HG03442 (cell line): ENCODE measurements at regions not wholly inside any gene's neighbourhood (a gene's known extent, or its start where the extent isn't known, plus 50 kb on each side); places are given as distances from the start of the nearest gene placed in this dataset.
"Not testable (repeated sequence)": the region's sequence is repeated elsewhere in the genome, so short reads cannot be mapped to it uniquely, and the experiment has no call there.

Experiments
- ATAC-seq: cut with Tn5 transposase; IDR thresholded peaks from one replicate; pipeline ENCODE4 v1.9.1; 2021; ENCODE audit warnings: mild to moderate bottlenecking, moderate library complexity; ENCODE audit not compliant: unreplicated experiment

DNA sequence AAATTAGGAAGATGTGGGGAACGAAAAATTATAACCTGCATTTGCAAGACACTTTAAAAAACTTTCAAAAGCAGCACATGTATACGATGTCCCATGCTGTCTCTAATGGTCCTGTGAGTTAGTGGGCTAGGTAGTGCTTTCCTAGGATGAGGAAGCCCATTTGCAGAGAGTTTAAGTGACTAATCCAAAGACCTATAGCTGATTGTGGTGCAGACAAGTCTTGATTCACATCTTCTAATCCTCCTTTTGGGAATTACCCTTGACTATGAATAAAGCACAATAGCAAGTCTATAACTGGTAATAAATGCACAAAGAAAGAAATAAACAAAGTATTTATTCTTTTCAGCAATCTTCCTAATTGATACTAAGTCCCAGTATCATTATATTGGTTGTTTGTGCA is 234.6 kb upstream of the FANCL start:
- ATAC-seq = no peak

DNA sequence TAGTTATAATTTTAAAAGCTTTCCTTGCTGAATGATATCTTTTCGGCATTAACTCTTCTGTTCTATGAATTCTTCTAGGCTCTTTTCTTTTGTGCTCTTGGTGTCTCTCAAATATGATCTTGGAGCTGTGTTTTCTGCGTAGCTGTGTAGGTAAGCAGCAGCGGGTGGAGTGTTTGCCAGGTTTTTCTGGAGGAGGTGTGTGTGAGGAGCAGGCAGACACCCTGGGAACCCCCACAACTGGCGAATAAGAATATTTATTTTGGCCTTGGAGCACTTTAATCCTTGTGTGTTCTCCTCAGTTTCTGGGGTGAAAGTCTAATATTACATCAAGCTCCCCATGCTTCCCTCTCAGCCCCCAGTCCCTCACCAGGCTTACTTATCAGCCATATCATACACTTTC is 232.0 kb upstream of the FANCL start:
- ATAC-seq = no peak

DNA sequence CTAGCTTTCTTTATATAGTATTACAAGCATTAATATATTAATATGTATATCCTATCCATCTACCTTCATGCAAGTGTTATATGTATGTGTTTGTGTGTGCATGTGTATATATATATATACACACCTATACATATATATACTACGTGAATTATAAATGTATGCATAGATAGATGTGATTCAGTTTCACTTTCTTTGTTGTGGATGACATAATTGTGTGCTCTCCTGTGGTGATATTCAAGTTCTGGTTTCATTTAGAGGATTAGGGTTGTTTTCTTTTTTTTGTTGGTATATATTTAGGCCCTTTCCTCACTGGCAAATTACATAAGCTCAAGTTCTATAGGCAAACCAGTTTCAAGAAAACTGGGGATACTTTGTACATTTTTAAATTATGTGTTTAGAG is 225.7 kb upstream of the FANCL start:
- peak; percentile 67 for ATAC-seq

DNA sequence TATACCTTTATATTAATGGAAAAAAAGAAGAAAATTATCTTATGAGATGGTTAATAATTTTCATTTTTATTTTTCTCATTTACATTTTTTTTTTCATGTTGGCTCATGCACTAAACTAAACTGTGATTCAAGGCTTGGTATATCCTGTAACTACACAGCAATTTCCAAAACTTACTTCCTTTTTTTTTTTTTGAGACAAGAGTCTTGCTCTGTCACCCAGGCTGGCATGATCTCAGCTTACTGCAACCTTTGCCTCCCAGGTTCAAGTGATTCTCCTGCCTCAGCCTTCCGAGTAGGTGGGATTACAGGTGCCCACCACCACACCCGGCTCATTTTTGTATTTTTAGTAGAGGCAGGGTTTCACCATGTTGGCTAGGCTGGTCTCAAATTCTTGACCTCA is 224.9 kb upstream of the FANCL start:
- not testable (repeated sequence) for ATAC-seq

DNA sequence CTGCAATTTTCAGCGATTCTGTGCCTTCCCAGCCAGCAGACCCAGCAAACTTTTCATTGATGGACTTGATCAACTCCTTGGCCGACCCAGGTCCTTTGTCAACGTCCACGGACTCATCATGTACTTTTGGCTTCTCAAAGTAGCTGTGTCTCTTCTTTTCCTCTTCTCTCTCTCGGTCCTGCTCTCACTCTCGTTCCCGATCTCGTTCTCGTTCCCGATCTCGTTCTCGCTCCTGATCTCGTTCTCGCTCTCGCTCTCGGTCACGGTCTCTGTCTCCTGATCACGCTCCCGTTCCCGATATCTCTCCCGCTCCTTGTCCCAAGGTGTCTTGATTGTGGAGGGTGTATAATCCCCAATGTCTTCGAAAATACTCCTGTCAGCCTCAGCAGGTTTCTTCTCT is 219.5 kb upstream of the FANCL start:
- ATAC-seq = no peak

DNA sequence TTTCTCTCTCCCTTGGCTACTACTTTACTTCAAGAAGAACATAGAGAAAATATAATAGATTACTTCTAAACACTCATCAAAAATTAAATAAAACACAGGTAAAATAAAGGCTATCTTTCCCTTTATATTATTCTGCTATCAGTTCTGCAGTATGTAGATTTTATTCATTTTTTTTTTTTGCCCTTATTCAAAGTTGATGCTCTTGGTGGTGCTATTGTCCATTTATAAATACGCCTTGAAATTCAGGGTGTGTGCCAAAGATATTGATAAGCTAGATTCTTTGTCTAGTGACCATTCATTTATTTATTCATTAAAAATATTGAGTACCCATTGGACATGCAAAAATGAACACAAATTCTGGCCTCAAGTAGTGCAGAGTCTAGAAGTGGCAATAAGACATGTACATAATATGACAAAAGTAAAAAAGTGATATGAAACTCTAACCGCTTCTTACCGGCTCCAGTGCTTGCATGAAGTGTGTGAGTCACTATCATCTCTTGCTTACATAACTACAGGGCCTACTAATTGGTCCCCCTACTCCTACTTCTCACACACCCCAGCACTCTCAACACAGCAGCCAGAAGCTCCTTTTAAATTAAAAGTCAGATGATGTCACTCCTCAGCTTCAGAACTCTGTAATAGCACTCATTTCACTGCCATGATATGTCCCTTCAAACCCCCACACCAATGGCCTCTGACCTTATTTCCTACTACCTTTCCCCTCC is 208.3 kb upstream of the FANCL start:
- peak; percentile 88 for ATAC-seq

DNA sequence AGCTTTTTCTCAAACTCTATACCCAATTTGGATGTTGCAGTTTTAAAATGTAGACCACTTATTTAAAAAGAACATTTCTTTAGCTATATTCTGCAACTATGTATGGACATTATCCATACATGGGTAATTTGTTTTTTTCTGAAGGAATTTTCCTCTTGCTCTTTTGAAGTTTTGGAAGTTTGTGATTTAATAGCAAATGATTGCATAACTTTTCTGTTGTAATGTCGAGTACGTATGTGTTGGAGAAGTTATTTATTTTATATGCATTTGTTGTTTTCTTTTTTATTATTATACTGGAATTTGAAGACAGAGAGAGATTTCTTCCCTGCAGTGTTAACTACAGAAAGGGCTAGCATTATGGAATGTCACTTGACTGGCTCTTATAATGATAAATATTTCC is 207.7 kb upstream of the FANCL start:
- no peak for ATAC-seq

DNA sequence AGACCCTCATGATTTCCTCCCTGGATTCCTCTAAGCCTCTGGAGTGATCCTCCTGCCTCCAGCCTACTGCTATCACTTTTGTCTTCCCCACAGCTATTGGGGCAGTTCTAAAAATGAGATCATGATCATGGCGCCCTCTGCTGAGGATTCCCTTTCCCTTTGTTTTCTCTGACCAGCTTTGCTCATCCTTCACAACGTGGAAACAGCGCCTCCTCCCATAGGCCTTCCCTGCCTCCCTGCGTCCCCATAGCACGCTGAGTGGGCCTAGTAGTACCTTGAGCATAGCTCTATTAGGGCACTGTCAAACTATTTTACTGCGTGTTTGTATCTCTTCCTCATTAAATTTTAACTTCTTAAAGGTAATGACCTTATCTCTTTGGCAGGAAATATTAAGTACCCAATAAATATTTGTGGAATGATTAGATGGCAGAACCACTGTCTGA is 207.0 kb upstream of the FANCL start:
- ATAC-seq = peak; percentile 63

DNA sequence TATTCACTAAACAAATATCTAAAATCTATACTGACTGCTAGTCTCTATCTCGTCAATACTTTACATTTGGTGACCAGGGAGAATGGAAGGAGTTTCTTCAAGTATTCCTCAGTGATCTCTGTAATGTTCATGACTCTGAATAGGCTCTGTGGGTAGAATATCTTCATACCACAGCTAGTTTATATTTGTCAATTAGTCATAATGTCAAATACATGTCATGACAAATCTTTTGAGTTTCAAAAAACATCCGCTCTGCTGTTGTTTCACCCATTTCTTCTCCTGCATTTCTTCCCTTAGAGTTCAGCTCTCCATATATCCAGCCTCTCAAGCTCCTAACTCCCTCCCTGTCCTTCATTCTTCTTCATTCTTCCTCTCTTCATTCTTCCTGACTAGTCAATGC is 206.5 kb upstream of the FANCL start:
- no peak for ATAC-seq

DNA sequence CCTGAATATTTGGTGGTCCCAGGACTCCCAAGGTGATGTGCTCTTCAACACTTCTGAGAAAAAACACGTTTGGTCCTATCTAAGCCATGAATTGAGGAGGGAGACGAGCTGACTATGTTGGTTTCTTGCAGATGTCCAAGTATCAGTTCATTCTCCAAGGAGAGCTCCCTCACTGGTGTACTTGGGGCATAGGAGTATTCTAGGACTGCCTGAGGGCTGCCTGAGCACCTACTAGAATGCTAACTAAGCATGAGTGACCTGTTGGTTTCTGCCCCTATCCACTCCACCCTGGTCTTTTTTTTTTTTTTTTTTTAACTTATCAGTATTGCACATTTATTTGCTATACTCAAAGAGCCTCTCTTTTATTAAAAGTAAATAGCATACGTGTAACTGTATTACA is 200.5 kb upstream of the FANCL start:
- ATAC-seq = no peak

DNA sequence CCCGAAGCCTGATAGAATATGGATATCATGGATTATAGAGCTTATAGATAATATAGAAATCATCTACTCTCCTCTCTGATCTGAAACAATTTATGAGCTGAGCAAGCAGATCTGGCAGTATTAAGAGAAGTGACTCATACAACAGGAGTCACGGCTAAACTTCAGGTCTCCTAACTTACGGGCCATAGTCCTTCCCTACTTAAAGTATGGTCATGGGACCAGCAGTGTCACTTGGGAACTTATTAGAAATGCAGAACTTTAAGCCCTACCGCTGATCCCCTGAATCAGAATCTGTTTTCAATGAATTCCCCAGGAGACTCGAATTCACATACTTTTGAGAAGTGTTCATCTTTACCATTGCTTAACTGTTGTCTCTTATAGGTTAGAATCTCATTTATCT is 195.7 kb upstream of the FANCL start:
- ATAC-seq = no peak

DNA sequence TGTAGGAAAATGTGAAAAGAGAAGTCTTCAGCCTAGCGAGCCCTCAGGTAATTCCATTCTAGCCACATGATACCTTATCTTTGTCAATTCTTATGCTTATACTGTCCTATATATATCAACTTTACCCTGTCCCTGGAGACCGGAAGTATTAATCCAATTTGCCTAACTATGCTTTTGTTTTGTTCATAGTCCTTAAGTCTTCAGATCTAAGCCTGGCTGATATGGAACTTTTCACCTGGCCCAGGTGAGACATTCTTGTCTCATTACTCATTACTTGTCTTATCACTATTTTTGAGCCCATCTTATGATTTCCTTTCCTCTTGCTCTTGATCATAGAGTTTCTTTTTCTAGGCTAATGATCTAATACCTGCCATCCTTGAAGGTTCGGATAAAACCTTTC is 194.1 kb upstream of the FANCL start:
- no peak for ATAC-seq

DNA sequence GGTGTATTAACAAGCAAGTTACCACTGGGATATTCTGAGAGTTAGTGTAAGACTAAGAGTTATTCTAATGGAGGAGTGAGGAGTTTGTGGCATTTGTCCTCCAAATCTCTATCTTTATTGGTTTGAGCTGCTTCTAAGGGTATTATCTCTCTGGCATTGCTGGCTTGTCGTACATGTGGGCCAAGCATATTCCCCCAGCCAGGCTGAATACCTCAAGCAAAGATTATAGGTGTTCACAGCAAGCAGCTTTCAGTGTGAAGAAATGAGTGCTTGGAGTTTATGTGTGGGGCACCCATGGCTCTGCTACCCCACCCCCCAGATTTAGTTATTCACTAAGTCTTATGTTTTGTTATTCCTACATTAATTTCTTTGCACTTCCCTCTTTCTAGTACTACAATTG is 193.6 kb upstream of the FANCL start:
- ATAC-seq = no peak

DNA sequence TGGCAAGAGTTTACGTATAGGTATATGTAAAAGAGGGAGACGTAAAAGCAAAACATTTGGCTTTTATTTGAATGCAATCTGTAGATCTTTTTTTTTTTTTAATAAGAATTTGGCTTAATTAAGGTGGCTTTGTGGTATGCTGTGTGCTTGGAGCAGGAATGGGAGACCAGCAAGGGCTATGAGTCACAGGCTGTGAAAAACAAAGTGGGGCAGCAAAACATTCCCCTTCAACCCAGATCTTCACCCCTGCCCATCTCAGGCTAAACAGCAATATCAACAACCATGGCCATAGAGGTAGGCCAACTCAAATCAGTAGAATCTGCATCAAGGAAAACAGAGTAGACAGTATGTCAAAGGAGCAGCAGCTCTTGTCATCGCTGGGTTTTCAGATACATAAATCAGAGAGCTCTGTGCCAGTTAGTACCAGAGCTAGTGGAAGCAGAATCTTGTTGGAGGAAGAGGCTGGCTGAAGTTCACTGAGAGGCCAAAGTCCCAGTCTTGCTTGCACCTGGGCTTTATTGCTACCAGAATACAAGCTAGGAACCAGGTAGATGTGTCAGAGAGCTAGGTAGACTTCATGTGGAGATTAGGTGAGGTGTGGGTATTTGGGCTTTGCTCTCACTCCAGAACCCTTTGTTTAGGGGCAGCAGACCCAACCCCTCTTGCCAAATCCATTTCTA is 191.5 kb upstream of the FANCL start:
- ATAC-seq = no peak

DNA sequence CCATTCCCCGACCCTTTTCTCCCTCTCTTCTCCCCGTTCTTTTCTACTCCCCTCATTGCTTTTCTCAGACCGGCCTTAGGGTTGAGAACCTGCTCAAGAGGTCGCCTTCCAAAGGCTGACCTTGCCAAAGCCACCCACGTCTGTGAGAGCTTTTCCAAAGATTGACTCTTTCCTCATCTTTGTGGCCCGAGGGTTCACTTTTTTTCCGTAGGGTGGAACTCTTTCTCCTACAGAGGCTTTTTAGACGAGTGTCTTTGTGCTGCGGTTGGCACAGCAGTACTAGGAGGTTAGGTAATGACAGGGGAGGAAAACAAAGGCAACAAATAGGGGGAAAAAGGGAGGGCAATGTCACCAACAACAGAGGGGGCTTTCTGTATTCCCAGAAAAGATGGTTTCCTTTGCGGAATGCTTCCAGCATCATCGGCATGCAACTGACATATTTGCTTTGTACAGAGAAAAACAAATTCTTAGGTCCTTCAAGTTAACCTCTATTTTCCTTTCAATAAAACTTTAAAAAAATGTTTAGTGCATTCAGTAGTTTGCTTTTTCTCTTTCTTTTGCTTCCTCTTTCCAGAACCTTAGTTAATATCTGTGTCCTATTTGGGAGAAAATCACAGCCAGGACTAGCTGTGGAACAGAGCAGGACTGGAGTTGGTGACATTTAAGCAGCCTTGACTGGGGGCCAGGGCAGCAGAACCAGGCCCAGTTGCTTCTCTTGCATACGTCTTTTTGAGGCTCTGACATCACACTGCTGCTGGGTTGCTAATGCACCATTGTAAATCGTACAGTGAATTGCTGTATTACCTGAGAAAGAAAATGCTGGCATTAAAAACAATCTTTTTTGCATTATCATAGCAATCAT is 188.1 kb upstream of the FANCL start:
- ATAC-seq = no peak

DNA sequence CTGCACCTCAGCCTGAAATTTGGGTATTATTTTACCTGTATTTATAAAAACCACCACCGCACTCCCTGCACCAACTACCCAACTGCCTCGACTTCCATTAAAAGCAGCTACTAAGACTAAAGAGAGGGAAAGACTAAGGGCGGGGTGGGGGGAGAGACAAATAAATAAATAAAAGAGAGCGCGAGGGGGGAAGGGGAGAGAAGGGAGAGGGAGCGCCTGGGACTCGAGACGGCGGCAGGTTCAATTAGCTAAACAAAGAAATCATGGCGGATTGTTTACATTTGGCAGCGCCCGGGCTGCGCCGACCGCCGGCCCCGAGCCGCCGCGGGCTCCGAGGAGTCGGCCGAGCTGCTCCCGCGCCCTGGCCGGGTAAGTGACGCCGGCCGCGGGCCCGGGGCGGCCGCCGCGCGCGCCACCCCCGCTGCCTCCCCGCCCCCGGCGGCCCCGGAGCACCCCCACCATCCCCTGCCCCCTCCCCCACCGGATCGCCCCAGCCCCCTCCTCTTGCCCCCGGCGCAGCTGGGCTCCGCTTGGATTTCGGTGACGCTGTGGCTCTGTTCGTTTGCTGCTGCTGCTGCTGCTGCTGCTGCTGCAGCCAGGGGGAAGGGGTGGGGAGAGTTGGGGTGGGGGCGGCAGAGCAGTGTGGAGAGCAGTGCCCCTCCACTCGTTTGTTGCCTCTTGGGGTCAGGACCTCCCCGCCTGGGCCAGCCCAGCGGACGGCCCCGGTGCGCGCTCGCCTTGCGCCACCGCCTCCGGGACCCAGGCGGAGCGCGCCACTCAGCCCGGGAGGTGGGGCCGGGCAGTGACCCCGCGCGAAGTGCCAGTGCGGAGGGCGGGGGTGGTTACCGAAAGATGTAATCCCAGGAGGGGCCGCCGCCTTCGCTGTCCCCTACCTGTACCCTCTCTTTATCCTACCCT is 187.2 kb upstream of the FANCL start:
- no peak for ATAC-seq

DNA sequence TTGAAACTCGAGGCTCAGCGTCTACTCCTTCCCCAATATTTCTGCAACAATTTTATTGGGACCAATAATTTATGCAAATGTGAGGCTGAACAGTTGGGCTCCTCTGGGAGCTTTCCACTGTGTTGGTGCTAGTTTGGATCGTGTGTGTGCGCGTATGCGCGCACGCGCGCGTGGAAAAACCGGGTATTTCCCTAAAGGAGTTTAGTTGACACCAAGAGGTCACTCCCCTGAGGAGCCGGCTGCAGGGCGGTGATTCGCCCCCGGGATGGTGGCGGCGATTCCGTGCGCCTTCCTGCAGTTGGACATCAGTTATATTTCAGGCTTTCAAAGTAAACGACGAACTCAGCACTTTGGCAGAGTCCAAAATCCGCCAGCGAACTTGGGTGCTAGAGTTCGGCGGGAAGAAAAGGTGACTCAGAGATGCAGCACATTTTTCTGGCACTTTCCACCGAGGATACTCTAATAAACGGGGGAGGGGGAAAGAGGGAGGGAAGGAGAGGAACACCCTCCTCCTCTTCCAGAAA is 186.5 kb upstream of the FANCL start:
- no peak for ATAC-seq

DNA sequence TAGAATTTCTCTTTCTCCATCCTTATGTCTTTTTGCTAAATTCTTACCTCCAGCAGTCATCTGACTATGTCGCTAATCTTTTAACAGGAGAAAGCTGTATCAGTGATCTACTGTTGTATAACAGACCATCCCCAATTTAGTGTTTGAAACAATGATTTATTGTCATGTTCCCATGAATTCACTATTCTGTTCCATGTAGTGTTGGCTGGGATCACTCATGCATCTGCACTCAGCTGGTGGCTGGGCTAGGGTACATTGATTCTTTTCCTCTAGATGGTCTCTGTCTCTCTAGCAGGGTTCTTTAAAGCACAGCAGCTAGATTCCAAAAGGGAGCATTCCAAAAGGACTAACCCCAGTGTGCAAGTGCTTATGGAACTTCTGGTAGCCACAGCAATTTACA is 184.2 kb upstream of the FANCL start:
- ATAC-seq = no peak

DNA sequence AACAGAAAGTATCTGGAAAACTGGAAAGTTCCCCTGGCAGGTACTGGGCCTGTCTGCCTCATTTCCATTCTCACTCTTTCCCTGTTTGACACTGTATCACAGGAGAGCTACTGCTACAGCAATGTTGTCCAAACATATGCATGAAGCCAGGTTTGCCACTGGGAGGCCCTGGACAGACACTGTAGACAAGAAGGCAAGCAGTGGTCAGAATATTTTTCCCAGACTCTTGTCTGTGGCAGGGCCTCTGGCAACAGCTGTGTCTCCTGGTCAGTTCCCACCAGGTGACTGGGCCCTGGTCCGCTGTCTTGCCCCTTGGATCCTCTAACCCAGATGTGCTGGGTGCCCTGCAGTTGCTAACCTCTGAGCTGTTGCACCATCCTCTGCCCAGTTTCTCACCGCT is 178.9 kb upstream of the FANCL start:
- ATAC-seq = no peak

DNA sequence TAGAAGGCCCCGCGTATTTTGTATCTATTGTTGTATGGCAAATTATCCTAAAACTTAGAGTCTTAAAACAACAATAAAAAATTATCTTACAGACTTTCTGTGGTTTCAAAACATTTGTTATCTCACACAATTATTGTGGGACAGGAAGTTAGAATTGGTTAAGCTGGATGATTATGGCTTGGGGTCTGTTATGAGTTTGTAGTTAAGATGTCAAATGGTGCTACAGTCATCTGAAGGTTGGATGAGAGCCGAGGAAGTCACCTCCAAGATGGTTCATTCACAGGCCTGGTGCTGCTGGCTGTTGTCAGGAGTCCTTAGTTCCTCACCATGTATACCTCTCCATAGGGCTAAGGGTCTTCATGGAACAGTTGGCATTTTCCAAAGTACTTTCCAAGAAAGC is 175.6 kb upstream of the FANCL start:
- no peak for ATAC-seq

DNA sequence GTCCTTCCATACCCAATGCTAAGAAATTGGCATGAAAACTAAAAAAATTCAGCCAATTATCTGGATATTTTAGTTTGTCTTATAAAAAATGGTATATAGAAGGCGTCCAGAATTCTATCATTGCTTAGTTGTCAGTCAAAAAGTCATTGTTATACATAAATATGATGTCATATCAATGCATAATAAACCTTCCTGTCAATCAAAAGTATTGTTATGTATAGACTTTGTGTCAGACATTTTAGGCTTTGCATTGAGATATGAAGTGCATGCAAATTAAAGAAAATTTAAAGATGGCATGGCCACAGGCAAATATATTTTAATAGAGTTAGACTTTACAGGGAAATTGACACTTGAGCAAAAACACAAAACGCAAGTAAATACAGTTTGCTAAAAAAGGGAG is 173.4 kb upstream of the FANCL start:
- ATAC-seq = no peak
